GM18861 (cell line): ENCODE measurements at regions not wholly inside any gene's neighbourhood (a gene's known extent, or its start where the extent isn't known, plus 50 kb on each side); places are given as distances from the start of the nearest gene placed in this dataset.

Experiments
- ATAC-seq: cut with Tn5 transposase; IDR thresholded peaks from one replicate; pipeline ENCODE4 v1.9.1; 2021; ENCODE audit not compliant: unreplicated experiment

DNA sequence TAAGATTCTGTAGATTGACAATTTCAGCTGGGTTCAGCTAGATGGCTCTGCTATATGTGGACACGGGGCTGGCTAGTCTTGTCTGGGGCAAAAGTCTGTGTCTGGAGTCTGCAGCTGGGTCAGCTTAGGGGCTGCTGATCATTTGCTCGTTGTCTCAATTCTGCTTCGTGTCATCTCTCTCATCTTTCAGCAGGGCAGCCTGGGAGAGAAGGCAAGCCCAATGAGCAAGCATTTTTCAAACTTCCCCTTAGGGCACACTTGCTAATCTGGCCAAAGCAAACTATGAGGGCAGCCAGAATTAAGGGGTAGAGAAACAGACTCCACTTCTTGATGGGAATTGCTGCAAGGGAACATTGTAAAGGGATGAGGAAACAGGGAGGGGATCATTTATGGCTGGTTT lies 462.6 kb downstream of the SLC4A3 start:
- ATAC-seq = no peak

GRCh38 chr2:220096406-220096805 lies 469.0 kb downstream of the SLC4A3 start:
- no peak for ATAC-seq

GRCh38 chr2:220101980-220102379 lies 474.6 kb downstream of the SLC4A3 start:
- no peak for ATAC-seq

DNA sequence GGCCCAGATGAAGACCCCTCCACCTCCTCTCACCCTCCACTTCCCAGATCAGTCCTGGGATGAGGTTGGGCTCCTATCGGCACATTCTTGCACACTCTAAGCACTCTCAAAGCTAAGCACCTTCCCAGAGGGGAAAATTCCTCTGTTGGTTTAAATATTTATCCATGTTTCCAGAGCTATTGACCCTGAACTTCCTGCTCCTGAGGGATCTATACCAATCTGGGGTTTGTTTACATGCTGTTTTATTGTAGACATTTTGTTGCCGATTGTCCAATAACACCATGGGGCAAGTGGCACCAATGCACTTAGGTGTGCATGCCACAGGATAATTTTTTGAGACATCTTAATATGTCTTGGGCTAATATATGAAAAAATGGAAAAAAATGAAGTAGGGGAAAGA lies 476.2 kb downstream of the SLC4A3 start:
- no peak for ATAC-seq

DNA sequence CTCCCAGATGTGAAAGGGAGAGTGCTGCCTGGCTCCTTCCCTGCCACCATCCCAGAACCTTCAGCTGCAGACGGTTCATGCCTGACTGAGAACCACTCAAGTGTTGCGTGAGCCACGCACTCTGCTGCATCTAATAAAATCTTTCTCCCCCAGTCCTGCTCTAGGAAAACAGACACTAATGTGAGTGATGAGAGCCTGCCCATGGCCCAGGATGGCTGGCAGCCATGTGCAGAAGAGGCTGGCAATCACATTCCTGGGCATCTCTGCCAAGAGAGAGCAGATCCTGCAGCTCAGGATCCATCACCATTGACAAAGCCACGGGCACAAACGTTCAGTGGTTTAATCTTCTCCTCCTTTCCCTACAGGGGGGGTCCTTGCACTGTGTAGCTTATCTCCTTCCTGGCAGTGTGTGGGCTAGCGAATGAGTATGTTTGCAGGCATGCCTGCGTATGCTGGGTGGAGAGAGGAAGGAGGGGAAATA lies 477.5 kb downstream of the SLC4A3 start:
- ATAC-seq = no peak

- ATAC-seq = no peak
These were observed 478.6 kb downstream of the SLC4A3 start for GRCh38 chr2:220106065-220106464.

GRCh38 chr2:220107380-220107791 lies 480.0 kb downstream of the SLC4A3 start:
- no peak for ATAC-seq

- ATAC-seq = no peak
These were observed 487.0 kb downstream of the SLC4A3 start for GRCh38 chr2:220114443-220114842.

DNA sequence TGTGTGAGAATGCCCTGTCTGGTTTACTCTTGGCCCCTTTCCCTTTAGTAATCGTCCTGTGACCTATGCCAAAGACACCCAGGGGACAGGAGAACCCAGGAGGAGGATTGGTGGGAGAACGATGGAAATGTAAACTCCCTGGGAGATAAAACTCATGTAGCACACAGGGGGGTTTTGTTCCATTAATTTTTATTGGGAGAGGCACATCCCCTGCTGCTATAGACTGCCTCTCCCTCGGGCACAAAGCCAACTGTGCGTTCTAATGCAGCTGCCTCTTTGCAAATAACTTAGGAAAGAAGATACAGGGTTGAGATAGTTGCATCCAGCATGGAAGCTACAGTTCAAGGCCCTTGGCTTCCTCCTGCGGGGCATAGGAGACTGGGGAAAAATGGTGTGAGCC lies 489.6 kb downstream of the SLC4A3 start:
- ATAC-seq = no peak

DNA sequence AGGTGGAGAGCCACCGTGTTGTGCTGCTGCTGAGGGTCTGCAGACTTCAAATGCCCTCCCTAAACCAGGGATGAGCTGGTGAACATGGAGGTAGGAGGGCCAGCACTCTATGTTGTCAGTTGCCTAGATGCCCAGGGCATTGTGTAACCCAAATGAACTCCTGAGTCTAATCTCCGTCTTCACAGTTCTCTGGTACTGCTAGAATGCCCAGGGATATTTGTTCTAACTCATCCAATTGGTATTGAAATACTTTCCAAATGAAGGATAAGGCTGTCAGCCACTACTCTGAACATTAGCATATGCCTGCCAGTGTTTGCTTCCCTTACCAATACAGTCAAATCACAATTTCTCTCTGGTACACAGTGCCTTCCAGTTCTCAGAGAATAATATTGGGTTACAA lies 492.6 kb downstream of the SLC4A3 start:
- no peak for ATAC-seq

GRCh38 chr2:220123751-220124150 lies 496.3 kb downstream of the SLC4A3 start:
- ATAC-seq = no peak

DNA sequence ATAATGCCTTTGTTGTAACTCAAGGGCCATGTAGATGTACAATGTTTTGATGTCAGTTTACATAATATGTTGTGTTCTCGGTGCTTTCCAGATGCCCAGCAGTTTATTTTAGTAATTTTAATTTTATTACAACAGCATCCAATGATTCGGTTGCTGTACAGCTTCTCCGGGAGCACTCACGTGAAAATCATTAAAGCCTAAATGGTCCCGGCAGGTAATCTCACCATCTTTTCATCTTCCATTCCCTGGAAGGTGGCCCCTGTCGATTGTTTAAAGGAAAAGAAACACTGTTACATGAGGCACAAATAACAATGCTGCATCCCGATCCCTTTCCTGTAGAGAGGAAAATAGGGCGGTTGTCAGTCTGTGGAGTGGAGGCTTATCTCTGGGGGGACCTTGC lies 498.1 kb downstream of the SLC4A3 start:
- ATAC-seq = no peak

DNA sequence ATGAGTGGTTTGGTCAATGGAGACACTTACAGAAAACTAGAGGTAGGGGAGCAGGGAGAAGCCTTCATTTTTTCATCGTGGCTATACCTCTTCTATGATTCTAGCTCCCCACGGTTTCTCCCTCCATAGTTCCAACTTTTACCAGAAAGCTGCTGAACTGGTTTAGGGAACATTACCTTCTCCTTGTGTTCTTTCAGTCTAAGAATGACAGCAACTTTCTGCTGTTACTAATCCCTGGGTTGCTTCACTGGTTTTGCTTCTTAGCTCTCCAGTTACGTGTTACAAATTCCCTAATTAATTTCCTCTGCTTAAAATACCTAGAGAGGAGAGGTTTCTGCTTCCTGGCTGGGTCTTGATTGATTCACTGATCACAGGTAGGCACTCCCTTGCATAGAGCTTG lies 499.9 kb downstream of the SLC4A3 start:
- no peak for ATAC-seq

- no peak for ATAC-seq
These were observed 500.4 kb downstream of the SLC4A3 start for GRCh38 chr2:220127876-220128275.

DNA sequence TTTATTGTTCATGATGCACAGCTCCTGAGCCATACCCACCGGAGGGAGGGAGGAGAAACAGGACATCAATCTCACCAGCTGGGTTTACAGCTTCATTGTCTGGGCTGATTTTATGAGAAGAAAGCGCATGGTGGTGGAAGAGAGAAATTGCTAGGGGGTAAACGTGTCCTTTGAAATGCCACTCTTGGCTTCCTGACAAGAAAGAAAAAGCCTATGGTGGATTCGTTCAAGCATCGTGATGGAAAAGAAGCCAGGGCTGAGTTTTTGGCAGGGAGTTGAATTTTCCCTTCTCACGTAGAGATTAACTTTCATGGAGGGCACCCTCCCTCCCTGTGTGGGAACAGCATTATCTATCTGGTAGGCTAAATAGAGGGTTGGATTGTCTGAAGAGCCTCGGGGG lies 502.0 kb downstream of the SLC4A3 start:
- no peak for ATAC-seq

DNA sequence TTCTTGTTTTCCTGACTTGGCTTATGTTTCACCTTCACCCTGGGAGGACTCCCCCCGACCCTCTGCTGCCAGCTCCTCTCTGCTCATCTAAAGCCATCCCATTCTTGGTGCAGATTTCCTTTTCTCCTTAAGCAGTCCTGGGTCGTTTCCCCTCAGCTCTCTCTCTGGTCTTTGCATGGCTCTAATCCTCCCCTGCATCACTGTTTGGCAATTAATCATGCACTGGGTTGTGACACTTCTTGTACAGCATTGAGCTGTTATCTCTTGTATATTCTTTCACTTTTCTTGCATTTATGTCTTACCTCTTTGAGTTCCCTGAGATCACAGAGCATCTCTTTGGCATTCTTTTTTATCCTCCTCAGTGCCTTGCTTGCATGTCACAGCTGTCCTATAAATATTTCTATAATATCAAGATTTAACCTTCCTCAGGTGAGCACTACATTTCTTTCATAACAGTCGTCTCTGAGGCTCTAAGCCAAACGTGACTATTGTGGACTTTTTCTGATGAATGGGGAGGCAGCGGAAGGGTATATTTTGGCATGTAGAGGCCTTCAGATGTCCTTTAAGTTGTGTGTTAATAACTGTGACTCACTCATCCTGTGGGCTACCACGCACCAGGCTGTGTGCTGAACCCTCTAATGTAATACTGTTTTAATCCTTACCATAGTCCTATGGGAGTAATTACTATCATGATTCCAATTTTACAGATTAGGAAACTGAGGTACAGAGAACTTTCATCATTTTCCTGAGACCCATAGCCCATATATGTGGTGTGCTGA lies 507.5 kb downstream of the SLC4A3 start:
- ATAC-seq = no peak

DNA sequence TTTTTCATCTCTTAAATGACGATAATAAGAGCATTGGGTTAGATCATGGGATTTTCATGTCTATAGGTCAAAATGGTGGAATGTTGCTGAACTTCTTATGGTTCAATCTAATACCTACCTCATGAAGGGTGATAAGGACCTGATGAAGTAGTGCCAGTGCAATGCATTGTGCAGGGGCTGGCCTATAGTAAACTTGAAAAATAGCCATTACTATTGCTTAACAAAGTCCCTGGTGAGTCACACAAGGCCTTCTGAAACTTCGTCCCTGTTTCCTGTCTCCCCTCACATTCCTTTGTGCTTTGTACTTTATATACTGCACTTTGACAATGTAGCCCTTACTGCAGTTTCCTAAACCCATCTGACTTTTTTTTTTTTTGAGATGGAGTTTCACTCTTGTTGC lies 515.9 kb downstream of the SLC4A3 start:
- ATAC-seq = no peak

DNA sequence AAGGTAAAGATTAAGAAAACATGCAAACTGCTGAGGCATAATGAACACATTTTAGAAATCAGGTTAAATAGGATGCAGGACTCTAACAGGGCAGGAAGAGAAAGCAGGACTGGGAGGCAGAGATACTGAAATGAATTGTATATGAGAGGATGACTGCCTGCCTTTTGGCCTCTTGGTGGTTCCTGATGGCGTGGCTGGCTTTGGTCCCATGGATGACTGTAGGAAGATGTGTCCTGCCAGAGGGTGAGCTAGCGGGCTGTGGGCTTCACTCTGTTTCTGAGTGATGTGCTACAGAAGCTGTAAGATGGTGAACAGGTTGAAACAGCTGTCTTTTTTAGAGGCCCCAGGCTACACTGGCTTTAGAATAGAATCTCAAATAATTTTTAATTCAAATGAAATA lies 517.0 kb downstream of the SLC4A3 start:
- ATAC-seq = no peak

- no peak for ATAC-seq
These were observed 520.0 kb downstream of the SLC4A3 start for GRCh38 chr2:220147161-220148038.

- ATAC-seq = no peak
These were observed 521.2 kb downstream of the SLC4A3 start for GRCh38 chr2:220148471-220149248.

- ATAC-seq = no peak
These were observed 523.9 kb downstream of the SLC4A3 start for GRCh38 chr2:220151341-220151740.
